Colonic mucosa (tissue), 4 donors: ENCODE measurements at regions not wholly inside any gene's neighbourhood (a gene's known extent, or its start where the extent isn't known, plus 50 kb on each side); places are given as distances from the start of the nearest gene placed in this dataset.
"Not testable (repeated sequence)": the region's sequence is repeated elsewhere in the genome, so short reads cannot be mapped to it uniquely, and the experiment has no call there.

Experiments used
- DNase-seq: peaks from one replicate; pipeline ENCODE4 v3.0.0-alpha.2; 2020
- H3K27ac ChIP-seq: fragments of 200-600 bp; one replicate; pipeline ENCODE4 v1.8.0; 2021
- H3K27me3 ChIP-seq: fragments of 200-600 bp; one replicate; pipeline ENCODE4 v1.8.0; 2021
- H3K36me3 ChIP-seq: fragments of 200-600 bp; one replicate; pipeline ENCODE4 v1.8.0; 2021
- H3K4me1 ChIP-seq: fragments of 200-600 bp; one replicate; pipeline ENCODE4 v1.8.0; 2021; ENCODE audit warnings: mild to moderate bottlenecking
- H3K4me3 ChIP-seq: fragments of 200-600 bp; one replicate; pipeline ENCODE4 v1.8.0; 2021
- H3K9ac ChIP-seq, 2 donors: one replicate each; pipeline ENCODE4 v1.7.0; 2013; ENCODE audit warnings: control low read depth in 2 of 2, low read depth in 2 of 2, low read length in 2 of 2
- H3K9me3 ChIP-seq: fragments of 200-600 bp; one replicate; pipeline ENCODE4 v1.8.0; 2021
- intact Hi-C: fragments of 100-400 bp; cut with DNase I; formaldehyde crosslinking; loops from one replicate; pipeline ENCODE4 v1.14.1; 2022
- TF ChIP-seq, protein P1 (sequence below): fragments of 200-600 bp; IDR thresholded peaks from one replicate; pipeline ENCODE4 v1.8.0; 2022; ENCODE audit warnings: antibody characterized with exemption, mild to moderate bottlenecking
- donor health status: healthy.
- donor health status: DM: no; HTN: no; CAD: no.
- donor health status: DM: no; HTN: no; CAD: no.

DNA sequence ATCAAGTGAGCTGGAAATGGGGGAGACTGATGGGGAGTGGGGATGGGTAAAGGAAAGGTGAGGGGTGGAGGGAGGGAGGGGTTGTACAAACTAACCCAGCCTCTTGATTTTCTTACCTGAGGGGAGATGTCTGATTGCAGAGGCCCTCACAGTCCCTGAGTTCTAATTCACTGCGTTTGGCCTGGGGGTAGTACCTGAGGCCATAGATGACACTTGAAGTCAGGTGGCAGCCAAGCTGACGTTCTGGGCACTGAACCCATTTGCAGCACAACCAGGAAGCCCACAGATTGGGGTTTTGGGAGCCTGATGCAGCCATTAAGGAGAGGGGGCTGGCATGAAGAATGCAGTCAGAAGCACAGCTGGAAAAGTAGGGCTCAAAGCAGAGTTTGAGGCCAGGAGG lies 153.8 kb upstream of the DTNBP1 start:
- Histone ChIP-seq H3K4me3 (no peak overlapping the region), H3K27ac (no peak overlapping the region), H3K9me3 (no peaks in the 10 kb centered on the region), H3K4me1 (no peaks in the 10 kb centered on the region), H3K9ac (no peak overlapping the region), H3K36me3 (no peaks in the 10 kb centered on the region), H3K27me3 (no peaks in the 10 kb centered on the region)
- intact Hi-C loops = no loop called here
- DNase-seq = no peak
- TF ChIP-seq, protein P1, sequence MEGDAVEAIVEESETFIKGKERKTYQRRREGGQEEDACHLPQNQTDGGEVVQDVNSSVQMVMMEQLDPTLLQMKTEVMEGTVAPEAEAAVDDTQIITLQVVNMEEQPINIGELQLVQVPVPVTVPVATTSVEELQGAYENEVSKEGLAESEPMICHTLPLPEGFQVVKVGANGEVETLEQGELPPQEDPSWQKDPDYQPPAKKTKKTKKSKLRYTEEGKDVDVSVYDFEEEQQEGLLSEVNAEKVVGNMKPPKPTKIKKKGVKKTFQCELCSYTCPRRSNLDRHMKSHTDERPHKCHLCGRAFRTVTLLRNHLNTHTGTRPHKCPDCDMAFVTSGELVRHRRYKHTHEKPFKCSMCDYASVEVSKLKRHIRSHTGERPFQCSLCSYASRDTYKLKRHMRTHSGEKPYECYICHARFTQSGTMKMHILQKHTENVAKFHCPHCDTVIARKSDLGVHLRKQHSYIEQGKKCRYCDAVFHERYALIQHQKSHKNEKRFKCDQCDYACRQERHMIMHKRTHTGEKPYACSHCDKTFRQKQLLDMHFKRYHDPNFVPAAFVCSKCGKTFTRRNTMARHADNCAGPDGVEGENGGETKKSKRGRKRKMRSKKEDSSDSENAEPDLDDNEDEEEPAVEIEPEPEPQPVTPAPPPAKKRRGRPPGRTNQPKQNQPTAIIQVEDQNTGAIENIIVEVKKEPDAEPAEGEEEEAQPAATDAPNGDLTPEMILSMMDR = no peak

DNA sequence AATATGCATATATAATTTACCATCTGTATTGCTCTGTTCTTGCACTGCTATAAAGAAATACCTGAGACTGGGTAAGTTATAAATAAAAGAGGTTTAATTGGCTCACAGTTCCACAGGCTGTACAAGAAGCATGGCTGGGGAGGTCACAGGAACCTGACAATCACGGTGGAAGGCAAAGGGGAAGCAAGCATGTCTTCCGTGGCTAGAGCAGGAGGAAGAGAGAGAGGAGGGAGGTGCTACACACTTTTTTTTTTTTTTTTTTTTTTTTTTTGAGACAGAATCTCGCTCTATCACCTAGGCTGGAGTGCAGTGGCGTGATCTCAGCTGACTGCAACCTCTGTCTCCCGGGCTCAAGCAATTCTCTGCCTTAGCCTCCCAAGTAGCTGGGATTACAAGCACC lies 150.9 kb upstream of the DTNBP1 start:
- H3K36me3 ChIP-seq, intact Hi-C loops, DNase-seq, H3K4me1 ChIP-seq, H3K27me3 ChIP-seq, H3K27ac ChIP-seq, H3K9ac ChIP-seq, H3K4me3 ChIP-seq, H3K9me3 ChIP-seq: not testable (repeated sequence)

DNA sequence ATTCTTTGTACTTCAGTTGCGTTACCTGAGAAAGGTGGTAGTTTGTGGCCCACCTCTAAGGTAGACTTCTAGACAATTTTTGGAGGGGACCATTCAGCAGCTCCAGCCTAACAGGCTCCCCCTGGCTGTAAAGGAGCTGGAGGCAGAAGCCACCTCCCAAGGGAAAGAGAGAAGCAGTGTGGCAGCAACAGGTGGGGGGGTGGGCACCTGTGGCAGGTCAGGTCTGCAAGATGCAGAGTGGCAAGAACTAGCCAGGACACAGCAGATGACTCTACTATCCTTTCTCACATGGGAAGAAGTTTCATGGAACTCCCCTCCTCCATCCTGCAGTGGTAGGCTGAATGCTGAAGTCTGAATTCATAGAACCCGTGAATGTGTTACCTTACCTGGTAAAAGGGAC lies 148.3 kb upstream of the DTNBP1 start:
- Histone ChIP-seq H3K27me3 (no peaks in the 10 kb centered on the region), H3K36me3 (no peaks in the 10 kb centered on the region), H3K4me1 (no peaks in the 10 kb centered on the region), H3K27ac (no peak overlapping the region), H3K9ac (no peak overlapping the region), H3K9me3 (no peaks in the 10 kb centered on the region), H3K4me3 (no peak overlapping the region)
- TF ChIP-seq, protein P1 = no peak
- intact Hi-C loops = no loop called here
- no peak for DNase-seq

DNA sequence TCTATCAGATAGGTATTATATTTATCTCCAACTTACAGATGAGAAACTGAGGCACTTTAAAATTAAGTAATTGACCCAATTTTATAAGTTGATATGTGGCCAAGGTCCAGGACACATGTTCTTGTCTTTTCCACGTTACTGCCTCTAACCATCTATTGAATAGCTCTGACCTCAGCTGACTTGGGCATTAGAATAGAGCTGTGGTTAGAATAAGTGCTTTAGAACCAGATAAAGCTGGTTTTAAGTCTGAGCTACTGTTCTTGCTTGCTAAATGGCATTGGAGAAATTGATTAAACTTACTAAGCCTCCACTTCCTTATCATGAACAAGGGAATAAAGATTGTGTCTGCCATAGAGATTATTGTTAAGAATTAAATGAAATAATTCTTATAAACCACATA lies 147.8 kb upstream of the DTNBP1 start:
- H3K27me3 ChIP-seq = no peaks in the 10 kb centered on the region
- H3K9me3 ChIP-seq = no peaks in the 10 kb centered on the region
- no peak overlapping the region for H3K9ac ChIP-seq
- no peaks in the 10 kb centered on the region for H3K36me3 ChIP-seq
- H3K4me1 ChIP-seq = no peaks in the 10 kb centered on the region
- intact Hi-C loops = no loop called here
- H3K4me3 ChIP-seq = no peak overlapping the region
- H3K27ac ChIP-seq = no peak overlapping the region
- no peak for DNase-seq
- TF ChIP-seq, protein P1 = no peak

DNA sequence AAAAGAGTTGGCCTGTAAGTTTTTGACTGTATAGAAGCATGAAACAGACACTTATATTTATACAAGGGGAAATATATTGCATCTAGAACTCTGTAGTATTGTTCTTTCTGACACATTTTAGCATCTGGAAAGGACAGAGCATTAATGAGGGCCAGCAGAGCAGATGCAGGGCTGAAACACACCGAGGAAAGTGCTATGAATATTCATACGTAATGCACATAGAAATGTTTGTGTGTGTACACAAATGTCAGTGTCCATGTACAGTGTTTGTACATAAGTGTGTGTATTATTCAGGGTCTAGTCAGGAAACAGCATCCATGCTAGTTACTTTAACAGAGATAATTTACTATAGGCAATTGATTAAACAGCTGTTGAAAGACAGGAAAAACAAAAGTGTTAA lies 146.5 kb upstream of the DTNBP1 start:
- Histone ChIP-seq H3K9ac (no peak overlapping the region), H3K27ac (no peak overlapping the region), H3K4me3 (no peak overlapping the region), H3K27me3 (no peaks in the 10 kb centered on the region), H3K4me1 (no peaks in the 10 kb centered on the region), H3K9me3 (no peaks in the 10 kb centered on the region), H3K36me3 (no peaks in the 10 kb centered on the region)
- intact Hi-C loops = no loop called here
- DNase-seq = no peak
- TF ChIP-seq, protein P1 = no peak

DNA sequence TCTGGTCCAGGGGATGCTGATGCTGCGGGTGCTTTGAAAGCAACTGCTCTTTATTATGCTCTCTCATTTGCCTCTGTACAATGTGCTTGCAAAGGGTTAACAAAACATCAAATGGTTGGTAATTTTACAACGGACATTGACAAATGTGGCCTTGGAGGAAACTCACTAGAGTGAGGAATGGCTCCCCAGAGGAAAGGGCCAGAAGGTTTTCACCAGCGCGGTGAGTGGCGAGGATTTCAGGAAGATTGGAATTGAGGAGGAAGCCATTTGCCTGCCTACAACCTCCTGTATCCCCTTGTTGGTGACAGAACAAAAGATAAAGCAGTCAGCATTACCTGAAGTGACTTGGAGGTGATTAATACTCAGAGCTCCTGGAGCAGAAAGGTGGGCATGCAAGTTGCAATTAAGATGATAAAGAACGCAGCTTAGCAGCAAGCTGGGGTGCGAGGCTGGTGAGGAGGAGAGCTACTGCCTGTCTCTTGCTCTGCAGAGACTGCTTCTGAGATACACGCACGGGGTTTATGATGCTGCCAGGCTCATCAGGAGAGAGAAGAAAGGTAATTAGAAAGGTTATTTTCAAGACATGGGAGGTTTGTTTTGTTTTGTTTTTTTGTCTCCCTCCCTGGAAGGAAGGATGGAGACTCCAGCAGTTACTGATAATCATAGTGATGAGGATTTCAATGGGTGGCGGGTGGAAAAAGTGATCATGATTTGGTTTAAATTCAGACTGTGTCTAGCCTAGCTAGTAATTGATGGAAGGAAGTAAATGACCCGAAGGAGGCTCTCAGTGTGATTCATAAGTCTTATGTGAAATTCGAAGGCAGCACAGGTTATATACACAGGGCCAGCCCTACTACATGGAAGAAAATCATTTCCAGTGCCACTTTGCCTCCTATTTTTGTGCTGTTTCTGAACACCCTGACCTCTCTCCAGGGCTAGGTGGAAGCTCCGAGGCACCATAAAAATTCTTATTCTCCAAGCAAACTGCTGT lies 141.6 kb upstream of the DTNBP1 start:
- H3K9me3 ChIP-seq = no peaks in the 10 kb centered on the region
- H3K4me3 ChIP-seq = no peak overlapping the region
- no peaks in the 10 kb centered on the region for H3K36me3 ChIP-seq
- H3K27ac ChIP-seq = no peak overlapping the region
- H3K9ac ChIP-seq = no peak overlapping the region
- TF ChIP-seq, protein P1 = no peak
- DNase-seq = no peak
- intact Hi-C loops = no loop called here
- no peaks in the 10 kb centered on the region for H3K4me1 ChIP-seq
- no peaks in the 10 kb centered on the region for H3K27me3 ChIP-seq
